Stomach (tissue), 8 donors: ENCODE measurements at regions not wholly inside any gene's neighbourhood (a gene's known extent, or its start where the extent isn't known, plus 50 kb on each side); places are given as distances from the start of the nearest gene placed in this dataset.
A peak's percentile ranks its signal among the peaks of the same experiment; 100 is the strongest.

Experiments
- DNase-seq, 2 donors: peaks; one replicate each; pipeline versions ENCODE4 v3.0.0 to v3.0.0-alpha.2; 2013 to 2019
- H3K27ac ChIP-seq, 5 donors: fragments of 200-600 bp in 4 of 5; sonication (generic) in 4 of 5; one replicate each; pipeline ENCODE4 v1.5.1; 2013 to 2019; ENCODE audit warnings: mild to moderate bottlenecking in 1 of 5, moderate library complexity in 1 of 5
- H3K27me3 ChIP-seq, 3 donors: fragments of 200-600 bp; sonication (generic); one replicate each; pipeline ENCODE4 v1.5.1; 2017 to 2019; ENCODE audit warnings: mixed run types in 1 of 3
- H3K36me3 ChIP-seq, 4 donors: fragments of 200-600 bp; sonication (generic); 1 replicate in 3 of 4; 2 replicates in 1 of 4; pipeline ENCODE4 v1.5.1; 2016 to 2019
- H3K4me1 ChIP-seq, 4 donors: fragments of 200-600 bp; sonication (generic); one replicate each; pipeline ENCODE4 v1.5.1; 2016 to 2019
- H3K4me3 ChIP-seq, 4 donors: fragments of 200-600 bp; sonication (generic) in 3 of 4; one replicate each; pipeline ENCODE4 v1.5.1; 2016 to 2019; ENCODE audit warnings: mild to moderate bottlenecking in 1 of 4
- H3K9me3 ChIP-seq, 4 donors: fragments of 200-600 bp; sonication (generic); one replicate each; pipeline ENCODE4 v1.5.1; 2016 to 2019
- EP300 ChIP-seq: sonication (generic); formaldehyde crosslinking; IDR thresholded peaks from one replicate; pipeline ENCODE4 v1.6.1; 2017; ENCODE audit warnings: antibody characterized with exemption
- POLR2A ChIP-seq, 4 donors: fragments of 450-650 bp; IDR thresholded peaks; one replicate each; pipeline ENCODE4 v1.6.1; 2016; ENCODE audit warnings: antibody characterized with exemption in 4 of 4, control low read depth in 2 of 4, mild to moderate bottlenecking in 1 of 4, moderate library complexity in 1 of 4
- POLR2AphosphoS5 ChIP-seq, 3 donors: sonication (generic); formaldehyde crosslinking; IDR thresholded peaks; one replicate each; pipeline ENCODE4 v1.6.1; 2016; ENCODE audit warnings: antibody characterized with exemption in 3 of 3
- WGBS, 5 donors: extraction: QIAGEN DNeasy Blood & Tissue Kit in 3 of 5; methylation state at CpG; one replicate each; pipeline versions ENCODE4 v1.1.5 to v1.1.7; 2013 to 2018; 5-methylcytosine and 5-hydroxymethylcytosine counted together
- intact Hi-C: fragments of 100-400 bp; cut with DNase I; formaldehyde crosslinking; loops from one replicate; pipeline ENCODE4 v1.15.1; 2023; ENCODE audit warnings: low total_unique reads
- TF ChIP-seq, protein P1 (sequence below), 7 experiments: fragments of 450-650 bp in 4 of 7; fragments of 200-600 bp in 3 of 7; sonication (generic) in 3 of 7; IDR thresholded peaks; one replicate each; pipeline ENCODE4 v1.5.1; 2016 to 2019; ENCODE audit warnings: antibody characterized with exemption in 7 of 7, control low read depth in 2 of 7, mild to moderate bottlenecking in 1 of 7
- donor health status: healthy with polysubstance abuse.
- donor health status: Bipolar disorder and iron deficiency.
- donor health status: healthy.

DNA sequence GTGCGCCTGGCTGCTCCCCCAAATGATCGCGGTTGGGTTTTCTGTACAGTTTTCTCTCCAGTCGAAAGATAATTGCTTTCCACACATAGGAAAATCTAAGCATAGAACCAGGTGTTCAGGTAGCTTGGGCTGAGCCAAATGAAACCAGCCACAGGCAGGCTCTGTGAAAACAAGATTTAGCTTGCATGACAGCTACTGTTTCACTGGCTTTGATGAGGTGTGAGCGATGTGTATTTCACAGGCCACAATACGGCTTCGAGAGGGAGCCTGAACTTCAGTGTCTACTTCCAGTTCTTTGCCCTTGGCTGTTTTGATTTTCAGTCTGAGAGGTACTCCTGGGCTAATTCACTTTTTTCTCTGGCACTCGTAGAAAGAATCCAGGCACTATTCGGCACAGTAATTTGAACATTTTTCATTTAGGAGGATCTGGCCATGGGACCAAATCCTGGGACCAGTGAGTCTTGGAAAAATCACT is 110.5 kb downstream of the JCAD start:
- intact Hi-C loops: no loop called here
- Histone ChIP-seq H3K4me1 (peaks cover 0 to 39% (median 16%) of the 10 kb centered on the region in 4 donors), H3K4me3 (no peak overlapping the region), H3K36me3 (no peaks in the 10 kb centered on the region), H3K27me3 (no peaks in the 10 kb centered on the region), H3K27ac (peak overlapping the region in 4 of 5 donors; percentile 66 to 80 (median 72)), H3K9me3 (no peaks in the 10 kb centered on the region)
- peak in 1 of 2 donors; percentile 32 for DNase-seq
- WGBS, 5 donors: 73 to 88% (median 79%) methylated on average over 9 of the region's 9 CpGs
- no peak for TF ChIP-seq POLR2AphosphoS5 (IDR thresholded peaks at IDR 0.05)
- no peak for TF ChIP-seq EP300
- TF ChIP-seq, protein P1, sequence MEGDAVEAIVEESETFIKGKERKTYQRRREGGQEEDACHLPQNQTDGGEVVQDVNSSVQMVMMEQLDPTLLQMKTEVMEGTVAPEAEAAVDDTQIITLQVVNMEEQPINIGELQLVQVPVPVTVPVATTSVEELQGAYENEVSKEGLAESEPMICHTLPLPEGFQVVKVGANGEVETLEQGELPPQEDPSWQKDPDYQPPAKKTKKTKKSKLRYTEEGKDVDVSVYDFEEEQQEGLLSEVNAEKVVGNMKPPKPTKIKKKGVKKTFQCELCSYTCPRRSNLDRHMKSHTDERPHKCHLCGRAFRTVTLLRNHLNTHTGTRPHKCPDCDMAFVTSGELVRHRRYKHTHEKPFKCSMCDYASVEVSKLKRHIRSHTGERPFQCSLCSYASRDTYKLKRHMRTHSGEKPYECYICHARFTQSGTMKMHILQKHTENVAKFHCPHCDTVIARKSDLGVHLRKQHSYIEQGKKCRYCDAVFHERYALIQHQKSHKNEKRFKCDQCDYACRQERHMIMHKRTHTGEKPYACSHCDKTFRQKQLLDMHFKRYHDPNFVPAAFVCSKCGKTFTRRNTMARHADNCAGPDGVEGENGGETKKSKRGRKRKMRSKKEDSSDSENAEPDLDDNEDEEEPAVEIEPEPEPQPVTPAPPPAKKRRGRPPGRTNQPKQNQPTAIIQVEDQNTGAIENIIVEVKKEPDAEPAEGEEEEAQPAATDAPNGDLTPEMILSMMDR (IDR thresholded peaks at IDR 0.05): no peak
- TF ChIP-seq POLR2A (IDR thresholded peaks at IDR 0.05): no peak

DNA sequence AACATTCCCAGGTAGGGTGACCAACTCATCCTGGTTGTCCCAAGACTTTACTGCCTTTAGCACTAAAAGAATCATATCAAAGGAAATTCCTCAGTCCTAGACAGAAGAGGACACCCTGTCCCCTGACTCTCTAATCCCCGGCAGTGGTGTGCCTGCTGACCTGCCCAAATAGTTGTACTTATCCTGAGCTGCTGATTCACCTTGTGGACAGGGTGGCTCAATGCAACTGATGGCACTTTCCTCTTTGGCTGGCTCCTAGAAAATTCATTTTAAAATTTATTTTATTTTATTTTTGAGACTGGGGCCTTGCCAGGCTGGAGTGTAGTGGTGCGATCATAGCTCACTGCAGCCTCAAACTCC is 111.7 kb downstream of the JCAD start:
- TF ChIP-seq EP300: no peak
- no peak for TF ChIP-seq POLR2A (IDR thresholded peaks at IDR 0.05)
- TF ChIP-seq, protein P1 (IDR thresholded peaks at IDR 0.05): no peak
- TF ChIP-seq POLR2AphosphoS5 (IDR thresholded peaks at IDR 0.05): no peak
- DNase-seq: no peak
- Histone ChIP-seq H3K36me3 (no peaks in the 10 kb centered on the region), H3K4me3 (no peak overlapping the region), H3K4me1 (peaks cover 0 to 39% (median 16%) of the 10 kb centered on the region in 4 donors), H3K9me3 (no peaks in the 10 kb centered on the region), H3K27me3 (no peaks in the 10 kb centered on the region), H3K27ac (peak overlapping the region in 4 of 5 donors; percentile 67 to 80 (median 74))
- intact Hi-C loops: no loop called here
- 80 to 96% (median 91%) methylated on average over 2 of the region's 2 CpGs for WGBS, 5 donors

DNA sequence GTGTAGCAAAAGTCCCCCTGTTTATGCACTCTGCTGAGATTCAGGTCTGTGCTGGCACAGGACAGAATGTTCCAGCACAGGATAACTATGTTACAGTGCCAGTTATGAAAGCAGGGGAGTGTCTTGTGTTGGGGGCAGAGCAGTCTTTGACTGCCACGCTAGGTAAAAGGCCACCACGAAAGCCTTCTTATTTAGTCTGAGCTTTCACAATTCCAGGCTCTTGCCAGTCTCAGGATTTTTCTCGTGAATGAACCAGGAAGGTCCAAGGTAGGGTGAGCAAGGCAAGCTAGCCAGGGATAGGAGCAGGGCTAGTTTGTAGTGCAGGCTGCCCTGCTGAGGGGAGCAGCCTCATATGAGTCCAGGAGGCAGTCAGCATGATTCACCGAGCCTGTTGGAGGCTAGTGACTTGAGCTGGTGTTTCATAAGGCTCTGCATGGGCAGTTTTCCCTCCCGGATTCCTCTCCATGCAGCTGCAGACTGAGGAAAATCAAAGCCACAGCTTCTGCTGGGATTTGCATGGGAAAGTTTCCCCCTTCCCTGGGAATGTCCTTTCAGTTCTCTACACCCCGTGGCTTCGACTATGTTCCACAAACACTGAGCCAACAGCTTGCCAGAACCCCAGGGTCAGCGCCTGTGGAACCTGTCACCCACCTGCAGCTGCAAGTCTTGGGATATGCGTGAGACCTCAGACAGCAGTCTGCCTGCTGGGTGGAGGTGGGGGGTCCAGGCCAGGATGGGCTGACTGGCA is 112.3 kb downstream of the JCAD start:
- peak overlapping the region in 4 of 5 donors; percentile 67 to 80 (median 74) for H3K27ac ChIP-seq
- no peaks in the 10 kb centered on the region for H3K27me3 ChIP-seq
- H3K36me3 ChIP-seq: no peaks in the 10 kb centered on the region
- intact Hi-C loops: no loop called here
- DNase-seq: peak in 1 of 2 donors; percentile 50
- H3K9me3 ChIP-seq: no peaks in the 10 kb centered on the region
- no peak overlapping the region for H3K4me3 ChIP-seq
- 39 to 55% (median 40%) methylated on average over 9 of the region's 9 CpGs for WGBS, 5 donors
- TF ChIP-seq, protein P1 (IDR thresholded peaks at IDR 0.05): no peak
- TF ChIP-seq POLR2A (IDR thresholded peaks at IDR 0.05) (no peak), EP300 (peak; percentile 99), POLR2AphosphoS5 (IDR thresholded peaks at IDR 0.05) (peak; percentile 78 to 93 (median 91))
- peaks cover 0 to 39% (median 16%) of the 10 kb centered on the region in 4 donors for H3K4me1 ChIP-seq

DNA sequence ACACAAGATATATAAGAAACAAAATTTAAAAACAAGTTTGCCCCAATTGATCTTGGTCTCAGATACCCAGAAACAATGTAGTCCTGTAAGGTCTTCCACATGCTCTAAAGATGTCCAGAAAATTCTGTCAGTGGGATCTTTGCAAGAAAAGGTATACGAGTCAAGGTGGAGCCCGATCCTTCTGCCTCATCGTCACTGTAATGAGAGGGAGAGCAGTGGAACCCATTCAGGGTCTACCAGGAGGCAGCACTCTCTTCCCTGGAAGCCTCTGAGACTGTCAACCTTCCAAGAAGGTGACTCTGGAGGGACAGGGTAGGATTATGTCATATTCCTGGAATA is 112.8 kb downstream of the JCAD start:
- Histone ChIP-seq H3K36me3 (no peaks in the 10 kb centered on the region), H3K9me3 (no peaks in the 10 kb centered on the region), H3K27me3 (no peaks in the 10 kb centered on the region), H3K4me3 (no peak overlapping the region), H3K4me1 (peaks cover 0 to 39% (median 16%) of the 10 kb centered on the region in 4 donors), H3K27ac (peak overlapping the region in 4 of 5 donors; percentile 67 to 80 (median 74))
- WGBS, 5 donors: 83 to 98% (median 94%) methylated on average over 3 of the region's 3 CpGs
- intact Hi-C loops: no loop called here
- DNase-seq: no peak
- TF ChIP-seq POLR2AphosphoS5 (IDR thresholded peaks at IDR 0.05): no peak
- no peak for TF ChIP-seq EP300
- TF ChIP-seq, protein P1 (IDR thresholded peaks at IDR 0.05): no peak
- TF ChIP-seq POLR2A (IDR thresholded peaks at IDR 0.05): no peak
